Chondrocyte (in vitro differentiated cells): ENCODE measurements at regions not wholly inside any gene's neighbourhood (a gene's known extent, or its start where the extent isn't known, plus 50 kb on each side); places are given as distances from the start of the nearest gene placed in this dataset.

Experiments
- DNase-seq: peaks from one replicate; pipeline ENCODE4 v3.0.0; 2021; ENCODE audit warnings: mixed read lengths, low spot score
- H3K27ac Mint-ChIP-seq: one replicate; pipeline ENCODE4 v1.8.0; 2021; ENCODE audit warnings: mild to moderate bottlenecking, moderate library complexity, mixed read lengths; ENCODE audit not compliant: unreplicated experiment
- H3K27me3 Mint-ChIP-seq: 2 replicates; pipeline ENCODE4 v1.8.0; 2021; ENCODE audit warnings: low read depth, mixed read lengths
- H3K36me3 Mint-ChIP-seq: 2 replicates; pipeline ENCODE4 v1.8.0; 2021; ENCODE audit warnings: low read depth, mixed read lengths
- H3K4me1 Mint-ChIP-seq: 2 replicates; pipeline ENCODE4 v1.8.0; 2021; ENCODE audit warnings: low read depth, mild to moderate bottlenecking, mixed read lengths
- H3K4me3 Mint-ChIP-seq: one replicate; pipeline ENCODE4 v1.8.0; 2021; ENCODE audit warnings: mild to moderate bottlenecking, moderate library complexity, mixed read lengths; ENCODE audit not compliant: unreplicated experiment
- H3K9me3 Mint-ChIP-seq: 2 replicates; pipeline ENCODE4 v1.8.0; 2021; ENCODE audit warnings: low read depth, mixed read lengths
- TF ChIP-seq, protein P1 (sequence below): fragments of 200-600 bp; sonication (generic); IDR thresholded peaks from 2 replicates; pipeline ENCODE4 v1.5.0; 2021; ENCODE audit warnings: antibody characterized with exemption, mild to moderate bottlenecking, moderate library complexity

DNA sequence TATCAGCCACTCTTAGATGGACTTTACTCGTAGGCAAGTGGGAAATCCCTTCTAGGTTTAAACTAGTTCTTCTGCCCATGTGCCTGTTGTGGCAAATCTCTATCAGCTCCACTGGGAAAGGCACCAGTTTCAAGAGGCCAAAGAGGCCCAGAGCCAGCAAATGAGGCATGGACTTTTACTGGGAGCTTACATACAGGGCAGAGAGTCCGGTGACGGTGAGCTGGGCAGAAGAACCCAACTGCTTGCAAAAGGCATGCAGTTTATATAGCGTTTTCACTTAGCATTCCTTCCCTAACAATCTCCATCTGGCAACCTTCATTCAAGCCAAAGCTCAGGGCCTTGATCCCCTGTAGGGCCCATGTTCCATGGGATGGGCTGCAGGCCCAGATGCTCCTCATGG lies 93.0 kb upstream of the C3orf80 start:
- H3K27me3 Mint-ChIP-seq: no peaks in the 10 kb centered on the region

DNA sequence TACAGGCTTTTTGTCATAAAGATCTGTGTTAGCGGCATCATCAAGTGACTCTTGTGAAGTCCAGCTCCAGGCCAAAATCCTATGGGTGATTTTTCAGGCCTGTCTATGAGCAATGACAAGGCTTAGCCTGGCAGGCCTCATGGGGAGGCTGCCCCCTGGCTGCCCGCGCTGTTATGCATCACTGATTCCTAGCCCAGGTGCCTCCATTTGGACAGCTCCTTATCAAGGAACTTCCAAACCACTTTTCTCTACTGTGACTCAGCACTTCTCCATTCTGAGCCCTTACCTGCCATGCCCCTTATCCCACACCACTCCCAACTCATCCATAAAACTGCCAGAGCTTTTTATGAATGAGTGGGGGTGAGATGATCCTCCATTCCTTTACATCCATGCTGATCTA lies 91.5 kb upstream of the C3orf80 start:
- Mint-ChIP-seq H3K4me1 (peaks cover 35% of the 10 kb centered on the region), H3K9me3 (no peaks in the 10 kb centered on the region), H3K4me3 (no peak overlapping the region), H3K36me3 (no peaks in the 10 kb centered on the region), H3K27me3 (no peaks in the 10 kb centered on the region), H3K27ac (no peak overlapping the region)
- TF ChIP-seq, protein P1, sequence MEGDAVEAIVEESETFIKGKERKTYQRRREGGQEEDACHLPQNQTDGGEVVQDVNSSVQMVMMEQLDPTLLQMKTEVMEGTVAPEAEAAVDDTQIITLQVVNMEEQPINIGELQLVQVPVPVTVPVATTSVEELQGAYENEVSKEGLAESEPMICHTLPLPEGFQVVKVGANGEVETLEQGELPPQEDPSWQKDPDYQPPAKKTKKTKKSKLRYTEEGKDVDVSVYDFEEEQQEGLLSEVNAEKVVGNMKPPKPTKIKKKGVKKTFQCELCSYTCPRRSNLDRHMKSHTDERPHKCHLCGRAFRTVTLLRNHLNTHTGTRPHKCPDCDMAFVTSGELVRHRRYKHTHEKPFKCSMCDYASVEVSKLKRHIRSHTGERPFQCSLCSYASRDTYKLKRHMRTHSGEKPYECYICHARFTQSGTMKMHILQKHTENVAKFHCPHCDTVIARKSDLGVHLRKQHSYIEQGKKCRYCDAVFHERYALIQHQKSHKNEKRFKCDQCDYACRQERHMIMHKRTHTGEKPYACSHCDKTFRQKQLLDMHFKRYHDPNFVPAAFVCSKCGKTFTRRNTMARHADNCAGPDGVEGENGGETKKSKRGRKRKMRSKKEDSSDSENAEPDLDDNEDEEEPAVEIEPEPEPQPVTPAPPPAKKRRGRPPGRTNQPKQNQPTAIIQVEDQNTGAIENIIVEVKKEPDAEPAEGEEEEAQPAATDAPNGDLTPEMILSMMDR: peak; percentile 42
- no peak for DNase-seq

More for the DNA sequence above, 93.0 kb upstream of the C3orf80 start:
- no peak for DNase-seq
- no peak overlapping the region for H3K27ac Mint-ChIP-seq
- H3K36me3 Mint-ChIP-seq: no peaks in the 10 kb centered on the region
- no peaks in the 10 kb centered on the region for H3K9me3 Mint-ChIP-seq
- TF ChIP-seq, protein P1: no peak
- peaks cover 39% of the 10 kb centered on the region for H3K4me1 Mint-ChIP-seq
- H3K4me3 Mint-ChIP-seq: no peak overlapping the region

GRCh38 chr3:160134454-160134853 lies 90.8 kb upstream of the C3orf80 start:
- H3K4me3 Mint-ChIP-seq: no peak overlapping the region
- H3K27me3 Mint-ChIP-seq: no peaks in the 10 kb centered on the region
- H3K27ac Mint-ChIP-seq: no peak overlapping the region
- DNase-seq: no peak
- TF ChIP-seq, protein P1: no peak
- H3K36me3 Mint-ChIP-seq: no peaks in the 10 kb centered on the region
- peaks cover 29% of the 10 kb centered on the region for H3K4me1 Mint-ChIP-seq
- no peaks in the 10 kb centered on the region for H3K9me3 Mint-ChIP-seq

GRCh38 chr3:160134964-160135363 lies 90.3 kb upstream of the C3orf80 start:
- DNase-seq: no peak
- Mint-ChIP-seq H3K27me3 (no peaks in the 10 kb centered on the region), H3K4me3 (no peak overlapping the region), H3K9me3 (no peaks in the 10 kb centered on the region), H3K27ac (no peak overlapping the region), H3K36me3 (no peaks in the 10 kb centered on the region), H3K4me1 (peaks cover 24% of the 10 kb centered on the region)
- TF ChIP-seq, protein P1: no peak

GRCh38 chr3:160135851-160136250 lies 89.4 kb upstream of the C3orf80 start:
- DNase-seq: no peak
- no peaks in the 10 kb centered on the region for H3K9me3 Mint-ChIP-seq
- H3K4me3 Mint-ChIP-seq: no peak overlapping the region
- no peaks in the 10 kb centered on the region for H3K27me3 Mint-ChIP-seq
- H3K36me3 Mint-ChIP-seq: no peaks in the 10 kb centered on the region
- no peak overlapping the region for H3K27ac Mint-ChIP-seq
- TF ChIP-seq, protein P1: no peak
- peaks cover 15% of the 10 kb centered on the region for H3K4me1 Mint-ChIP-seq
